Upper lobe of left lung (tissue), 4 donors: ENCODE measurements at regions not wholly inside any gene's neighbourhood (a gene's known extent, or its start where the extent isn't known, plus 50 kb on each side); places are given as distances from the start of the nearest gene placed in this dataset.

ENCODE experiments used
- CTCF ChIP-seq, 6 experiments: fragments of 450-650 bp in 4 of 6; fragments of 200-600 bp in 2 of 6; sonication (generic) in 2 of 6; IDR thresholded peaks; one replicate each; pipeline ENCODE4 v1.5.1; 2016 to 2019; ENCODE audit warnings: antibody characterized with exemption in 6 of 6
- EP300 ChIP-seq, 4 donors: sonication (generic); formaldehyde crosslinking; IDR thresholded peaks; one replicate each; pipeline ENCODE4 v1.5.1; 2017; ENCODE audit warnings: antibody characterized with exemption in 4 of 4, control low read depth in 2 of 4
- POLR2A ChIP-seq, 4 donors: fragments of 450-650 bp; IDR thresholded peaks; one replicate each; pipeline ENCODE4 v1.5.1; 2016 to 2017; ENCODE audit warnings: antibody characterized with exemption in 4 of 4, mild to moderate bottlenecking in 2 of 4
- POLR2AphosphoS5 ChIP-seq, 2 donors: sonication (generic); formaldehyde crosslinking; IDR thresholded peaks; one replicate each; pipeline ENCODE4 v1.5.1; 2017; ENCODE audit warnings: antibody characterized with exemption in 2 of 2

- TF ChIP-seq CTCF (IDR thresholded peaks at IDR 0.05) (no peak), POLR2AphosphoS5 (IDR thresholded peaks at IDR 0.05) (no peak), EP300 (IDR thresholded peaks at IDR 0.05) (no peak), POLR2A (IDR thresholded peaks at IDR 0.05) (no peak)
Measured at GRCh38 chr17:34015253-34015652, 239.8 kb upstream of the CCL2 start.
